ENCODE measurements at regions not wholly inside any gene's neighbourhood (a gene's known extent, or its start where the extent isn't known, plus 50 kb on each side); places are given as distances from the start of the nearest gene placed in this dataset.

DNA sequence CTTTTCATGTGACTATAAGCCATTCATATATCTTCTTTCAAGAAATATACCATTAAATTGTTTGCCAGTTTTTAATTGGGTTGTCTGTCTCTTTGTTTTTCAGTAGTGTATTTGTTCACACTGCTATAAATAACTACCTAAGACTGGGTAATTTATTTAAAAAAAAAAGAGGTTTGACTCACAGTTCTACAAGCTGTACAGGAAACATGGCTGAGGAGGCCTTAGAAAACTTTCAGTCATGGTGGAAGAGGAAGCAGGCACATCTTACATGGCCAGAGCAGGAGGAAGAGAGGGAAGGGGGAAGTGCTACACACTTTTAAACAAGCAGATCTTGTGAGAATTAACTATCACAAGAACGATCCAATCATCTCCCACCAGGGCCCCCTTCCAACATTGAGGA lies 255.3 kb downstream of the EPM2A start:
- TF ChIP-seq, protein P1, sequence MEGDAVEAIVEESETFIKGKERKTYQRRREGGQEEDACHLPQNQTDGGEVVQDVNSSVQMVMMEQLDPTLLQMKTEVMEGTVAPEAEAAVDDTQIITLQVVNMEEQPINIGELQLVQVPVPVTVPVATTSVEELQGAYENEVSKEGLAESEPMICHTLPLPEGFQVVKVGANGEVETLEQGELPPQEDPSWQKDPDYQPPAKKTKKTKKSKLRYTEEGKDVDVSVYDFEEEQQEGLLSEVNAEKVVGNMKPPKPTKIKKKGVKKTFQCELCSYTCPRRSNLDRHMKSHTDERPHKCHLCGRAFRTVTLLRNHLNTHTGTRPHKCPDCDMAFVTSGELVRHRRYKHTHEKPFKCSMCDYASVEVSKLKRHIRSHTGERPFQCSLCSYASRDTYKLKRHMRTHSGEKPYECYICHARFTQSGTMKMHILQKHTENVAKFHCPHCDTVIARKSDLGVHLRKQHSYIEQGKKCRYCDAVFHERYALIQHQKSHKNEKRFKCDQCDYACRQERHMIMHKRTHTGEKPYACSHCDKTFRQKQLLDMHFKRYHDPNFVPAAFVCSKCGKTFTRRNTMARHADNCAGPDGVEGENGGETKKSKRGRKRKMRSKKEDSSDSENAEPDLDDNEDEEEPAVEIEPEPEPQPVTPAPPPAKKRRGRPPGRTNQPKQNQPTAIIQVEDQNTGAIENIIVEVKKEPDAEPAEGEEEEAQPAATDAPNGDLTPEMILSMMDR (IDR thresholded peaks at IDR 0.05): no peak
- no peak for TF ChIP-seq POLR2A (IDR thresholded peaks at IDR 0.05)

Measured in vagina (tissue), 2 donors.